ENCODE measurements at regions not wholly inside any gene's neighbourhood (a gene's known extent, or its start where the extent isn't known, plus 50 kb on each side); places are given as distances from the start of the nearest gene placed in this dataset.
"Not testable (repeated sequence)": the region's sequence is repeated elsewhere in the genome, so short reads cannot be mapped to it uniquely, and the experiment has no call there.

DNA sequence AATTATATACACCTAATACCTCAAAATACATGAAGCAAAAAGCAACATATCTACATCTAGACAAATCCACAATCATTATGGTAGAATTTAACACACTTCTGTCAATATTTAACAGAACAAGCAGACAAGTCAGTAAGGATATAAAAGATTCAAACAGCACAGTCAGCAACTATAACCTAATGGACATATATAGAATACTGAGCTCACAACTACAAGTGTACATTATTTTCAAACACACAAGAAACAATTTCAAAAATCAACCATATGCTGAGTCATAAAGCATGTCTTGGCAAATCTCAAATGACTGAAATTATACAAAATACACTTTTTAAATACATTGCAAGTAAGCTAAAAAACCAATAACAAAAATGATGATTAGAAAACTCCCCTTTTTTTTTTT lies 178.0 kb downstream of the TOMM20 start:
- no peak for DNase-seq (ENCODE audit: low spot score)
- intact Hi-C loops (cut with DNase I): no loop called here

DNA sequence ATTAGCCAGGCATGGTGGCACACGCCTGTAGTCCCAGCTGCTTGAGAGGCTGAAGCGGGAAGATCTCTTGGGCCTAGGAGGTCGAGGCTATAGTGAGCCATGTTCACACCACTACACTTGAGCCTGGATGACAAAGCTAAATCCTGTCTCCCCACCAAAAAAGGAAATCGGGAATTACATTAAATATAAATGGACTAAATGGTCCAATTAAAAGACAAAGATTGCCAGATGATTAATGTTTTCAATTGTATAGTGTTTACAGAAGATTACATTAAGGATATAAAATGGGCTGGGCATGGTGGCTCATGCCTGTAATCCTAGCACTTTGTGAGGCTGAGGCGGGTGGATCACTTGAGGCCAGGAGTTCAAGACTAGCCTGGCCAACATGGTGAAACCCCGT lies 179.1 kb downstream of the TOMM20 start:
- DNase-seq (ENCODE audit: low spot score); intact Hi-C loops (cut with DNase I): not testable (repeated sequence)

DNA sequence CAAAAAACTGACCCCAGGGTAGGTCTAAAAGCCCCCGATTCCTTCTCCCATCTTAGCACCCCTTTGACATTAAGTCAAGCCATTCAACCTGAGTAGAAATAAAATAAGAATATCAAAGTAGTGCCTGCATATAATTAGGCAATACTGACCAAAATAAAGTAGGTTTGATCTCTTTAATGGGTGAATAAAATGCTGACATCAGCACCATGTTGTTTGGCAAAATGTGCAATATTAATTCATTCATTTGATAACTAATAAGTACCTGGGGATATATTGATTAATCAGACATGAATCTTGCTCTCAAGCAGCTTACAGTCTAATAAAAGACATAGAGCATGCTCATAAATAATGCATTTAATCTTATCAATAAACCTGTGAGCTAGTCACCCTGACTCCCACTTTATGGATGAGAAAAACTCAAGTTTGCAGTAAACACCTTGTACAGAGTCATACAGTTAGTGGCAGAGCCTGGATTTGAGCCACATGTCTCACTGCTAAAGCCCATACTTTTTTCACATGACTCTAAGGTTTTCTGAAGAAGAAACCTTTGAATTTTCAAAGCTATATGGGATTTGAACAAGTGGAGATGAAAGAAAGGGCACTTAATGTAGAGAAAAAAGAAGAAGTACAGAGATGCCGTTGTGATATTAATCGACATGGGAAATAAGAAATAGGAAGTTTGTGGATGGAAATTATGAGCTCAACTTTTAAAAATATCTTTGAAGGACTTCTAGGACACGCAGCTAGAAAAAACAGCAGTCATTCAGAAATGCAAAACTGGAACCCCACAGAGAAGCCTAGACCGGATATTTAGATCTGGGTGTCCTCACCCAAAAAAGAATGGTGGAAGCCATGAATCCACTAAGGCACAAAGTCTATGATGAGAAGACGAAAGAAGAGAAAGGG lies 183.9 kb downstream of the TOMM20 start:
- DNase-seq (ENCODE audit: low spot score): no peak
- intact Hi-C loops (cut with DNase I): no loop called here

DNA sequence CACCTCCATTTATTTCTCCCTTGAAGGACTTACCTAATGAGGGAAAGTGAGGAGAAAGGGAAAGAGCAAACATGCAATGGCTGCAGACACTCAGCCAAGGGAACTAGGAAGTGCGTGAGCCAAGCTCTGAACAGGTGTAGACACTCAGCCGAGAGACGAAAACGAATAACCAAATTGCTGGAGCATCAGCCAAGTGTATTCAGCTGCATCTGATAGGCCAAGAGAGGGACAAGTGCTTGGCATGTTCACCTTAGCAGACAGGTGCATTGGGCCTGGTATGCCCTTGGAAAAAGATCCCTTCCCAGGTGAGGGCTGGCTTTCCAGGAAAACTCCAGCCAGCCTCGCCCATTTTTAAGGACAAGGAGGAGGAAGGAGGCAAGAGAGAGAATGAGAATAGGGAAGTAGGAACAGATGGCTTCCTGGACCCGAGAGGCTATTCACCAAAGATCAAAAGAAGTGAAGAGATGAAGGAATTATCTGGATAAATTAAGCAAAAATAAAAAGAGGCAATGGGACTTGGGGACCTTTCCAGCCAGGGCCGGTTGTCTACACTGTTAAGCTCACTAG lies 184.7 kb downstream of the TOMM20 start:
- DNase-seq (ENCODE audit: low spot score): no peak
- intact Hi-C loops (cut with DNase I): no loop called here

DNA sequence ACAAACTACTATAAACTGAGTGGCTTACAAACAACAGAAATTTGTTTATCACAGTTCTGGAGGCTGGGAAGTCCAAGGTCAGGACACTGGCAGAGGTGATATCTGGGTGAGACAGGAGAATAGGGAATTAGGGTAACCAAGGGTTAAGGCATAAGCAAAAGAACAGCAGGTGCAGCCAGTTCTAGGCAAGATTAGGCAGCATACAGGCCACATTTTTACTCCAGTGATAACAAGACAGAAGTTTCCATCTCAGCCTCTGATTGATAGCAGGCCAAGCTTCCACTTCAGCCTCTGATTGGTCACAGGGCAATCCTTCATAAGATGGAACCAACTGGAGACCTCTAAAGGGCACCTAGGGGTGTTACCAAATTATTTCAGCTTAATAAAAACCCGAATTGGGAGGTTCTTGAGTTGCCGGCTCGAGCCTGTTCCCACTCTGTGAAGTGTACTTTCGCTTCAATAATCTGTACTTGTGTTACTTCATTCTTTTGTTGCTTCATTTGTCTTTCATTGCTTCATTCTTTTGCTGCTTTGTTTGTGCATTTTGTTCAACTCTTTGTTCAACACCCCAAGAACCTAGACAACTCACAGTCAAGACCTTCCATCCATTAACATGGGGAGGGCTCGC lies 185.6 kb downstream of the TOMM20 start:
- intact Hi-C loops (cut with DNase I): no loop called here
- DNase-seq (ENCODE audit: low spot score): no peak

DNA sequence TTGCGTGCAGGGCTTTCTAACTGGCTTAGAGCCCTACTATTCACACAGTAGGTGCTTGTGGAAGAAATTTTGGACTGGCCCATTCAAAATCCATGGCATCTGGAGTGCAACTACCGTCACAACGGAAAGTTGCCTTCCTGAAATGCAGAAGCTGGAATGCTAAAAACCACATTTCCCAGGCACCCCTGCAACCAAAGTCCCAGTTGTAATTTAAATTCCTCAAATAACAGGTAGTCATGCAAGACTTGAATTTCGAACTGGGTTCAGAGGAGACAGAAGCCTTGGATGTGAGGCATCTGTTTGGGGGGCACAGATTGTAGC lies 186.7 kb downstream of the TOMM20 start:
- intact Hi-C loops (cut with DNase I): no loop called here
- DNase-seq (ENCODE audit: low spot score): no peak

DNA sequence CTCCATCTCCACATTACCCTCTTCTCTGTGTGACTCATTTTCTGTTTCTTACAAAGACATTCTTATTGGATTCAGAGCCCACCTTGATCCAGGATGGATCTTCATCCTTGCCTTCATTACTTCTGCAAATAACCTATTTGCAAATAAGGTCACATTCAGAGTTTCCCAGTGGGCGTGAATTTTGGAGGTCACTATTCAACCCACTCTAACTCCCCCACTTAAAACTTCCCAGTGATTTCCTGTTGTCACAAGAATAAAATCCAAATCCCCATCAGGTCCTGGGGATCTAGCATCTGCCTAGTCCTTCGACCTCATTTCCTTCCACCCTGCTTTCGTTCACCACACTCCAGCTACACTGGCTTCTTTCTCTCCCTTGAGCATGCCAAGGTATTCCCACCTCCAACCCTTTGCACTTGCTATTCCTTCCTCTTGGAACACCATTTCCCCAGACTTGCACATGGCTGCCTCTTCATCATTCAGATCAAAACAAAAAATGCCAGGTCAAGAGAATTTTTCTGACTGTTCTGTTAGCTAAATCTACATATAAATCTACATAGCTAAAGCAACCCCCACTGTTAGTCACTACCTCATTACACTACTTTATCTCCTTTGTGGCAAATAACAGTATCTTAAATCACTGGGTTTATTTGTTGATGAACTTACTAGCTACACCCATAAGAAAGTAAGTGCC lies 187.2 kb downstream of the TOMM20 start:
- intact Hi-C loops (cut with DNase I): no loop called here
- DNase-seq (ENCODE audit: low spot score): no peak

DNA sequence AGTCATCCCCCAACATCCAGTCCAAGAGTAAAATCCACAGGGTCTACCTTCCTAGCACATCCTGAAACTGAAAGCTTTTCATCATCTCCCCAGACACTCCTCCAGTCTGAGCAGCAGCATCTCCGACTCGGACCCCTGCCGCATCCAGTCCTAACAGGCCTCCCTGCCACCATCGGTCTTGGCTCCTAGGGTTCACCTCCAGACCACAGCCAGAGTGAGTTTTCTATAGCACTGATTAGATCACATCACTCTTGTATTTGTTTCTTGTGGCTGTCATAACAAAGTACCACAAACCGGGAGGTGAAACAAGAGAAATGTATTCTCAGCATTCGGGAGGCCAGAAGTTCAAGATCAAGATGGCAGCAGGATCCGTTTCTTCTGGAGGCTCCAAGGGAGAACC lies 187.8 kb downstream of the TOMM20 start:
- DNase-seq (ENCODE audit: low spot score): no peak
- intact Hi-C loops (cut with DNase I): no loop called here

DNA sequence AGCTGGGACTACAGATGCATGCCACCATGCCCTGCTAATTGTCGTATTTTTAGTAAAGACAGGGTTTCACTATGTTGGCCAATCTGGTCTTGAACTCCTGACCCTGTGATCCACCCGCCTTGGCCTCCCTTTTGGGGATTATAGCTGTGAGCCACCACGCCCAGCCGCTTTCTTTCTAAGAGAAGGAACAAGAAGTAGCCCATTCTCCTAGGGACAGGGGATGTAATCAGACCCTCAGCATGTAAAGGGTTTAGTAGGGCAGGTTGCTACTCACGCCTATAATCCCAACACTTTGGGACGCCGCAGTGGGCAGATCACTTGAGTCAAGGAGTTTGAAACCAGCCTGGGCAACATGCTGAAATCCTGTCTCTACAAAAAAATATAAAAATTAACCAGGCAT lies 189.7 kb downstream of the TOMM20 start:
- intact Hi-C loops (cut with DNase I): no loop called here

DNA sequence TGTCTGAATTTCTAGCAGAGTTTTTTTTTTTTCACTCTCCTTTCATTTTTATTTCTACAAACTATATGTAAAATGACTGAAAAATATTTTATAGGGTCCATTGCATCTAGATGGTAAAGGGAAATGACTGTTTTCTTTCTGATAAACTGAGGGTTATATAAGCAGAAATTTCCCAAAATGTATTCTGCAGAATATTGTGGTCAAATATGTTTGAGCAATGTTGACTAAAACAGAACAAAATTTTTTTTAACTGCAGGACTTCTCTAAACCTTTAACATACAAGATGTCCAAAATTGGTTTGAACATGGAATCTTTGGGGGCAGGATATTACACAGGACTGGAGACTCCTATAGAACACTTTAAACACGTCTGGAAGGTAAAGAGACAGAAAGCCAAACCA lies 190.5 kb downstream of the TOMM20 start:
- DNase-seq (ENCODE audit: low spot score): no peak
- intact Hi-C loops (cut with DNase I): no loop called here

More for the DNA sequence above, 189.7 kb downstream of the TOMM20 start:
- no peak for DNase-seq (ENCODE audit: low spot score)

DNA sequence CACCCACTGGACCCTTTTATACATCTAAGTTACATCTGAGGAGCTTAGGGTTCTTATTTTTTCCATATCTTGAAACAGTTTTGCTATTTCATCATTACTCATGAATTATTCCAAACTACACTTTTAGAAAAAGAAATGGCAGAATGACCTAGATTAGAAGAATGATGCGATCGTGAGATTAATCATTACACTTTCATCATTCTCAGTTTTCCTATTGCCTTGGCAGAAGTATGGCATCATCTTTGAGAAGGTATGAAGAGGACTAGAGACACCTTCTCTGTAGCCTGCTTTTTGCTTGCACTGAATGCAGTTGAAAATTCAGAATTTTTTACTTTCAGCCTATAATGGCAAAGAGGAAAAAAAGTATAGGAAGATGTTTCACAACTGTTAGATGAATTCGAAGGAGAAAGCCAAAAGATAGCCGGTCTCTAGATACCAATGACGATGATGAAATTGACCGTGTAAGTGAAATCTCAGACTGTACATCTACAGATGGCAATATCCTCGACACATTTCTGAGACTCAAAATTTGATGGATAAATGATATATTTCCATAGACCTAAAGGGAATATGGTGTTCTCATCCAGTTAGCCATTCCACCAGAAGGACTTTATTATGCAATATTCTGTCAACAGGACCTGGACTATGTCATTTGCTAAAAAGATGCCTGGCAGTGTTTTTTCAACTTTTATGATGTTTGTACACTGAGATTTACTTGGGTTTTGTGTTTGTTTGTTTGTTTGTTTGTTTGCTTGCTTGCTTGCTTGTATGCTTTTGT lies 191.8 kb downstream of the TOMM20 start:
- no peak for DNase-seq (ENCODE audit: low spot score)
- intact Hi-C loops (cut with DNase I): no loop called here

DNA sequence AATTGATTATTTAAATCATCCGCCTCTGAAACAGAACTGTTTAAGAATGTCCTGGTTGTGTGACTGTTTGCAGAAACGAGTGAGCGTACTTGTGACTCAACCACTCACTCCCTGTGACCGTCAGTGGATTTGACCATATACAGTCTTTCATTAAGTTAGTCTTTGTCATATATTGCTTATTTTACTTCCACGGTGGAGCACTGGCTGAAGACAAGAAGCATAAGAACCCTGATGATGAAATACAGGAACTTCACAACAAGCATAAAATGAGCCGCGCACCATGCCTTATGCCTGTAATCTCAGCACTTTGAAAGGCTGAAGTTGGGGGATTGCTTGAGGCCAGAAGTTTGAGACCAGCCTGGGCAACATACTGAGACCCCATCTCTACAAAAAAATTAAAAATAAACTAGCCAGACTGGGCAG lies 194.0 kb downstream of the TOMM20 start:
- DNase-seq (ENCODE audit: low spot score): no peak
- intact Hi-C loops (cut with DNase I): no loop called here

DNA sequence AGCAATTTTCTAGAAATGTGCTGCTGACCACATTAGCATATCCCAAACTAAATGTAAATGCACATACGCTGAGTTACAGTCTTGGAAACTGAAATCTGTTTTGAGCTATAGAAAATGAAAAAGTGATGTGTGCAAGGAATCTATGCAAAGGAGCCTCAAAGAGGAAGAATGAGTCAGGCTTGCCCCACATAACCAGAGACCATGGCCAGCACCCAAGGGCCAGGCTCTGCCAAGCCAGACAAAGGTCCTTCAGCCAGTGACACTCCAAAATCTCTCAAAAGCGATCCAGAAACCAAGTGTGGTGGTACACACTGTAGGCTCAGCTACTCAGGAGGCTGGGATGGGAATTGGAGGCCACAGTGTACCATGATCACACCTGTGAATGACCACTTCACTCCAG lies 195.2 kb downstream of the TOMM20 start:
- peak; percentile 86 for DNase-seq (ENCODE audit: low spot score)
- intact Hi-C loops (cut with DNase I): no loop called here

DNA sequence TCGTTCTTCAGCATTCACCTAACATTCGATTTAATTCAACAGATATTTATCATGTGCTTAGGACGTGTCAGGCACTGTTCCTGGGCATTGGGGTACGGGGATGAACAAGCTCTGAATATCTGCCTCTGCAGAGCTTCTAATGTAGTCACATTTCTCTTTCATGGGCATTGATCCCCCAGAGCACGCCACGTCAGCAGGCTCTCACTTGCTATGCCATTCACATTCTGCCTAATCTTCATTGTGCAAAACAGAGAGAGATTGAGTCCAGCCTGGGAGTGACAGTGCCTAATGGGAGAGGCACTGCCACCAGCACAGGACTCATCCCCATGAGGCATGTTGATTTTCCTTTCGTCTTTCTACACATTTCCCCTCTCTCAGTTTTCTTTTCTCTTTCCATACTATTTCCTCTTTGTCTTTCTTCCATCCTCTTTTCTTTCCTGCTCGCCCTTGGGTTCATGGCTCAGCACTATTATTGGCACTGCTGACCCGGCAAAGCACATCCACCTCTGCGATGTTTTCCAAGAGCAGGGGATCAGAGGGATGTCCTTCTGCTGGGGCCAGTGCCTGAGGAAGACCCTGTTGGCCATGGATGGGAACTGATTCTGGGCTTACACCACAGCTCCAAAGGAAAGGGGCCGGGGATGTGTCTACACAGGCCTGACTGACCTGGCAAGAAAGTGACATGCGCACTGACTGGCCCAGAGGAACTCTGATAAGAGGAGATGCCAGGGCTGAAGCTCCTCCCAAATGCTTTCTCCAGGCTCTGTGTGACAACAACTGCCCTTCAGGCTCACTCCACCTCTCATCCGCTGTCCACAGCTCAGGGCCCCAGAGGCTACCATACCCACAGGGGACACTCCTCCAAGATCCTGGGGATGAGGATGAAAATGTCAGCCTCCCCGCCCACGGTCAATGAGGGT lies 195.9 kb downstream of the TOMM20 start:
- no peak for DNase-seq (ENCODE audit: low spot score)

DNA sequence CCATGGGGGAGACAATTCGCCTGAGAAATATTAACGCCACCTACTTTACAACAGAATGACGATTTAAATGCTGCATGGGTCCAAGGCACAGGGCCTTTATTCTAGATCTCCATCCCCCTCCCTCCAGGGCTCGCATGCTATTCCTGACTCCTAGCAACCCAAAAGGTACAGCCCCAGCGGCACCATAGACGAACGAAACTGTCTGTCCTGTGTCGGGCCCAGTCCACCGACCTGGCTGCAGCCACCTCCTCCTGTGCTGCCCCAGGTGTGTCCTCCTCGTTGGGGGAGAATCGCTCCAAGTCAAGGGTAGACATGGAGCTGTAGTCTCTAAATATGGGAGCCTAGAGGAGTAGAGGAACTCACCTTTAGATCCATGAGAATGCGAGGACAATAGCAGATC lies 196.5 kb downstream of the TOMM20 start:
- intact Hi-C loops (cut with DNase I): no loop called here
- no peak for DNase-seq (ENCODE audit: low spot score)

More for the DNA sequence above, 195.9 kb downstream of the TOMM20 start:
- intact Hi-C loops (cut with DNase I): no loop called here

DNA sequence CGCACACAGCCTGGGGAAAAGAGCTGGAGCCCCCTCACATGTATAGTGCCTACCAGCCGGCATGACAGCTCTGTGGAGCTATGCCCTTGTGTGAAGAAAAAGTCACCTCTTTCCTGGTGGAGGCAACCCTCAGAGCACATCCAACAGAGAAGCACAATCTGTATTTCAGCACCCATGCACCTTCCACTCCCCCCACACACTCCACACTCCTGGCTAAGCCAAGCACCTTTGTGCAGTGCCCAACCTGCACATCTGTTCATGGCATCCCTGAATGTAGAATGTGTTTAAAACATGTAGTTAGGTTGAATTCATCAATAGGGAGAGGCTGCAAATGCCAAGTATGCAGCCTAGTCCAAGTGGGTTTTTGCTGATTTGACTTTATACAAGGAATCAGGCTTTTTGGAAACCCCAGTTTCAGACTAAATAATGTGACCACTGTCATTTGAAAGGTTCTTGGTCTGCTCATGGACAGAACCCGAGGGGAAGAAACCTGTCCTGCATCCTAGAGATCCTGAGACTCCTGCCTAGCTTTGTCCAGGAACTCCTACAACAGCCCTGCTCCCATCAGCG lies 197.1 kb downstream of the TOMM20 start:
- no peak for DNase-seq (ENCODE audit: low spot score)
- intact Hi-C loops (cut with DNase I): no loop called here

DNA sequence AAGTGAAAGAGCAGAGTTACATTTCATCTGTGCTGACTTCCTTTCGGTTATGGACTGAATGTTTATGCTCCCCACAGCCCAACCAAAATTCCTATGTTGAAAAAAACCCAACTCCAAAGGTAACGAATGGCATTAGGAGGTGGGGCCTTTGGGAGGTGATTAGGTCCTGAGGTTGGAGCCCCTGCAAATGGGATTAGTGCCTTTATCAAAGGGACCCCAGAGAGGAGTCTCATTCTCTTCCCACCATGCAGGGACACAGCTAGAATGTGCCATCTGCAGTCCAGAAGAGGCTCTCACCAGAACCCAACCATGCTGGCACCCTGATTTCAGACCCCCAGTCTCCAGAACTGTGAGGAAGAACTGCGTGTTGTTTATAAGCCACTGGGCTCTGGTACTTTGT lies 199.3 kb downstream of the TOMM20 start:
- intact Hi-C loops (cut with DNase I): no loop called here
- DNase-seq (ENCODE audit: low spot score): no peak

DNA sequence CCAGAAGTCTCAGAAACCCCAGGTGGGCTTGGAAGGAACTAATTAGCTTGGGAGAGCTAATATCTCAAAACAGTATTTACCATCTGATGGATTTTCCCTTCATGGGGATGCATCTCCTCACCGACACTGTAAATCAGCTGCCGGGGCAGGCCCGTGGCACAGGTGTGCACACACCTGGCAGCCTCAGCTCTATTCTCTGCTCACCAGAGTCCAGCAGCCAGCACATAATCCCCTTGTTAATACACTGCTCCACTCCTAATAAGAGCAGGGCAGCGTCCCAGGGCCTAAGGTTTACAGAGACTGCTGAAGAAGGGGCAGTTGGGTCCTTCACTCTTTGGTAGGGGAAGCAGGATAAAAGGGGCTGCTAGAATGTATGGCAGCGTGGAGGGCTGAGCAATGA lies 200.0 kb downstream of the TOMM20 start:
- intact Hi-C loops (cut with DNase I): no loop called here

More for the DNA sequence above, 200.0 kb downstream of the TOMM20 start:
- no peak for DNase-seq (ENCODE audit: low spot score)
